ENCODE measurements at regions not wholly inside any gene's neighbourhood (a gene's known extent, or its start where the extent isn't known, plus 50 kb on each side); places are given as distances from the start of the nearest gene placed in this dataset.

DNA sequence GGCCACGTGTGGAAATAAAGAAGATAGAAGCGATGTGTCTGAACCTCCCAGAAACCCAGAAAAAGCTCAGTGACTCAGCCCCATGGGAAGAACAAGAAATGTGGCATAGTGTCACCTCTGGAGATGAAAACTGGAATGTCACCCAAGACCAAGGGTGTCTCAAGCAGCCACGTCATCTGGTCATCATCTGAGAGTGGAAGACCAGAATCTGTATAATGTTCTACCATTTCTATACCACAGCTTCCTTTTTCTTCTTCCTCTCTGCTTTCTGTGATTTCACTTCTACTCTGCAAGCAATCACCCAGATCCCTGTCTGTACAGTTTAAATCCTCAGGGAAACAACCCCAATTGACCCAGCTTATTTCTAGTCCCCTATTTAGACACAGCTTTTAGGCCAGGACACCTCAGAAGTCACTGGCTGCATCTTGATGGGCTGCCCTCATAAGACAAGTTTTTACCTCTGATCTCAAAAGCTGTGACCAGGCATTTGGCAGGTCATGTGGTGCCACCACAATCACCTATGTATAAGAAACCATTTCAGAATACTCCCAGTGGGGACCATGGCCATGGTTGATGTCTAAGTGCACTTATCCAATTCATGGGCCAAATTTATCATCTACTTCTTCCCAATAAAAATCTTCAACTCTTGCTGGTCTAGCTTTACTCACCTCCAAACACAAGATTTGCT, 278.5 kb upstream of the UMPS start:
- Histone ChIP-seq H3K27me3 (ENCODE audit: insufficient read depth, poor library complexity, severe bottlenecking) (no peaks in the 10 kb centered on the region), H3K4me3 (replicated peaks; ENCODE audit: insufficient read depth, low read length) (no peak overlapping the region)
- TF ChIP-seq GABPA (IDR thresholded peaks at IDR 0.05; ENCODE audit: low read depth) (no peak), POLR2AphosphoS5 (IDR thresholded peaks at IDR 0.05; ENCODE audit: low read depth) (no peak), SPI1 (IDR thresholded peaks at IDR 0.05; ENCODE audit: borderline replicate concordance, low read depth) (no peak), REST (IDR thresholded peaks at IDR 0.05; ENCODE audit: insufficient replicate concordance, low read depth) (no peak)
- TF ChIP-seq, protein P1, sequence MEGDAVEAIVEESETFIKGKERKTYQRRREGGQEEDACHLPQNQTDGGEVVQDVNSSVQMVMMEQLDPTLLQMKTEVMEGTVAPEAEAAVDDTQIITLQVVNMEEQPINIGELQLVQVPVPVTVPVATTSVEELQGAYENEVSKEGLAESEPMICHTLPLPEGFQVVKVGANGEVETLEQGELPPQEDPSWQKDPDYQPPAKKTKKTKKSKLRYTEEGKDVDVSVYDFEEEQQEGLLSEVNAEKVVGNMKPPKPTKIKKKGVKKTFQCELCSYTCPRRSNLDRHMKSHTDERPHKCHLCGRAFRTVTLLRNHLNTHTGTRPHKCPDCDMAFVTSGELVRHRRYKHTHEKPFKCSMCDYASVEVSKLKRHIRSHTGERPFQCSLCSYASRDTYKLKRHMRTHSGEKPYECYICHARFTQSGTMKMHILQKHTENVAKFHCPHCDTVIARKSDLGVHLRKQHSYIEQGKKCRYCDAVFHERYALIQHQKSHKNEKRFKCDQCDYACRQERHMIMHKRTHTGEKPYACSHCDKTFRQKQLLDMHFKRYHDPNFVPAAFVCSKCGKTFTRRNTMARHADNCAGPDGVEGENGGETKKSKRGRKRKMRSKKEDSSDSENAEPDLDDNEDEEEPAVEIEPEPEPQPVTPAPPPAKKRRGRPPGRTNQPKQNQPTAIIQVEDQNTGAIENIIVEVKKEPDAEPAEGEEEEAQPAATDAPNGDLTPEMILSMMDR (IDR thresholded peaks at IDR 0.05; ENCODE audit: insufficient read depth, low read length): no peak

DNA sequence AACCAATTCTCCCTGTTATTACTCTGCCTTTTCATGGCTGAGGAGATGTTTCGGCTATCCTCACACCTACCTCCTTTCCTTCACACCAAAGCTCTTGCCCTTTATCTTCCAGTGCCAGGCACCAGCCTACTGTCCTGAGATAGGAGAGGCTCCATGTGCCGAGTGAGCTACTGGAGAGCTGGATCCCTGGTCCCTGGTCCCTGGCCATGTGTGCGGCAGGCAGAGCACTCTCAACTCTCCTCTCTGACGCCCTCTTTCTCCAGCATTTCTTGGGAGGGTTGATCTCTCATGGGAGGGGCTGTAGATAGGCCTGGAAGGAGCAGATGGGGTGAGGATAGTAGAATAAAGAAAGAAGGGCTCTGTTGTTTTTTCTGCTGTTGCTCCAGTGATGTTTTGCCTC, 277.1 kb upstream of the UMPS start:
- no peaks in the 10 kb centered on the region for H3K27me3 ChIP-seq (ENCODE audit: insufficient read depth, poor library complexity, severe bottlenecking)
- H3K4me3 ChIP-seq (replicated peaks; ENCODE audit: insufficient read depth, low read length): no peak overlapping the region
- no peak overlapping the region for H3K27ac ChIP-seq (replicated peaks)
- TF ChIP-seq POLR2AphosphoS5 (IDR thresholded peaks at IDR 0.05; ENCODE audit: low read depth) (no peak), GABPA (IDR thresholded peaks at IDR 0.05; ENCODE audit: low read depth) (no peak), REST (IDR thresholded peaks at IDR 0.05; ENCODE audit: insufficient replicate concordance, low read depth) (no peak)
- no peak for DNase-seq (ENCODE audit: low read depth in 1 of 2, low spot score in 1 of 2)

More for the DNA sequence above, 278.5 kb upstream of the UMPS start:
- DNase-seq (ENCODE audit: low read depth in 1 of 2, low spot score in 1 of 2): no peak
- H3K27ac ChIP-seq (replicated peaks): no peak overlapping the region

DNA sequence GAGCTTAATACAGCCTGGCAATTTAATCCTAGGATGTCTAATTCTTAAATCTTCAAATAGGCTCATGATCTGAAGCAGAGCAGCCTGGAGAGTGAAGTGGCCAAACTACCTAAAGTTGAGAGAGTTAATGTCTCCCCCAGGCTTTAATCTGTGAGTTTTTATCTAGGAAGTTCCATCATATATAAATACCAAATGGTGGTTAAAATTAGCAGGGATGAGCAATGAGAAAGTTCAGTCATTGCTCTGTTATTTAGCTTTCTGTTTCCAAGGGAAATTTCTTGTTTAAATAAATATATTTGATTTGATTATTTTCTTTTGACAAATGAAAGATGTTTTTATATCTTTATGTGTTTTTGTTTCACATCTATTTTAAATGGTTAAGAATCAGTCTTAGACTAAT, 274.4 kb upstream of the UMPS start:
- TF ChIP-seq REST (IDR thresholded peaks at IDR 0.05; ENCODE audit: insufficient replicate concordance, low read depth) (no peak), SPI1 (IDR thresholded peaks at IDR 0.05; ENCODE audit: borderline replicate concordance, low read depth) (no peak), GABPA (IDR thresholded peaks at IDR 0.05; ENCODE audit: low read depth) (no peak), POLR2AphosphoS5 (IDR thresholded peaks at IDR 0.05; ENCODE audit: low read depth) (no peak)
- TF ChIP-seq, protein P1 (IDR thresholded peaks at IDR 0.05; ENCODE audit: insufficient read depth, low read length): no peak
- H3K27ac ChIP-seq (replicated peaks): no peak overlapping the region
- peaks cover 2% of the 10 kb centered on the region for H3K27me3 ChIP-seq (ENCODE audit: insufficient read depth, poor library complexity, severe bottlenecking)
- no peak overlapping the region for H3K4me3 ChIP-seq (replicated peaks; ENCODE audit: insufficient read depth, low read length)
- DNase-seq (ENCODE audit: low read depth in 1 of 2, low spot score in 1 of 2): no peak
